Sigmoid colon (tissue), 4 donors: ENCODE measurements at regions not wholly inside any gene's neighbourhood (a gene's known extent, or its start where the extent isn't known, plus 50 kb on each side); places are given as distances from the start of the nearest gene placed in this dataset.

Experiments used
- CTCF ChIP-seq, 4 experiments: fragments of 450-650 bp in 3 of 4; fragments of 200-600 bp in 1 of 4; IDR thresholded peaks; one replicate each; pipeline ENCODE4 v1.5.1; 2016 to 2019; ENCODE audit warnings: antibody characterized with exemption in 4 of 4, mild to moderate bottlenecking in 3 of 4, moderate library complexity in 2 of 4
- POLR2AphosphoS5 ChIP-seq, 4 donors: sonication (generic); formaldehyde crosslinking; IDR thresholded peaks; one replicate each; pipeline ENCODE4 v1.6.1; 2017; ENCODE audit warnings: antibody characterized with exemption in 4 of 4

GRCh38 chr5:28214292-28214691, 1175.9 kb upstream of the CDH9 start:
- TF ChIP-seq CTCF (IDR thresholded peaks at IDR 0.05) (no peak), POLR2AphosphoS5 (IDR thresholded peaks at IDR 0.05) (no peak)
